Neural crest cell (in vitro differentiated cells): ENCODE measurements at regions not wholly inside any gene's neighbourhood (a gene's known extent, or its start where the extent isn't known, plus 50 kb on each side); places are given as distances from the start of the nearest gene placed in this dataset.
"Not testable (repeated sequence)": the region's sequence is repeated elsewhere in the genome, so short reads cannot be mapped to it uniquely, and the experiment has no call there.

Experiments used
- DNase-seq: peaks from one replicate; pipeline ENCODE4 v3.0.0; 2021; ENCODE audit warnings: low read depth, mixed read lengths, low spot score
- H3K27ac Mint-ChIP-seq: one replicate; pipeline ENCODE4 v1.8.0; 2021; ENCODE audit warnings: mild to moderate bottlenecking, mixed read lengths; ENCODE audit not compliant: unreplicated experiment
- H3K27me3 Mint-ChIP-seq: 2 replicates; pipeline ENCODE4 v1.8.0; 2021; ENCODE audit warnings: low read depth, mild to moderate bottlenecking, mixed read lengths
- H3K36me3 Mint-ChIP-seq: 2 replicates; pipeline ENCODE4 v1.8.0; 2021; ENCODE audit warnings: low read depth, mild to moderate bottlenecking, mixed read lengths
- H3K4me1 Mint-ChIP-seq: 2 replicates; pipeline ENCODE4 v1.8.0; 2021; ENCODE audit warnings: mixed read lengths
- H3K4me3 Mint-ChIP-seq: one replicate; pipeline ENCODE4 v1.8.0; 2021; ENCODE audit warnings: mild to moderate bottlenecking, mixed read lengths
- H3K9me3 Mint-ChIP-seq: 2 replicates; pipeline ENCODE4 v1.8.0; 2021; ENCODE audit warnings: mixed read lengths
- TF ChIP-seq, protein P1 (sequence below): fragments of 200-600 bp; sonication (generic); conservative IDR thresholded peaks from 2 replicates; pipeline ENCODE4 v1.5.0; 2021; ENCODE audit warnings: antibody characterized with exemption, mild to moderate bottlenecking

GRCh38 chr1:239112101-239112935 lies 274.1 kb upstream of the CHRM3 start:
- DNase-seq: no peak
- no peaks in the 10 kb centered on the region for H3K4me1 Mint-ChIP-seq
- TF ChIP-seq, protein P1, sequence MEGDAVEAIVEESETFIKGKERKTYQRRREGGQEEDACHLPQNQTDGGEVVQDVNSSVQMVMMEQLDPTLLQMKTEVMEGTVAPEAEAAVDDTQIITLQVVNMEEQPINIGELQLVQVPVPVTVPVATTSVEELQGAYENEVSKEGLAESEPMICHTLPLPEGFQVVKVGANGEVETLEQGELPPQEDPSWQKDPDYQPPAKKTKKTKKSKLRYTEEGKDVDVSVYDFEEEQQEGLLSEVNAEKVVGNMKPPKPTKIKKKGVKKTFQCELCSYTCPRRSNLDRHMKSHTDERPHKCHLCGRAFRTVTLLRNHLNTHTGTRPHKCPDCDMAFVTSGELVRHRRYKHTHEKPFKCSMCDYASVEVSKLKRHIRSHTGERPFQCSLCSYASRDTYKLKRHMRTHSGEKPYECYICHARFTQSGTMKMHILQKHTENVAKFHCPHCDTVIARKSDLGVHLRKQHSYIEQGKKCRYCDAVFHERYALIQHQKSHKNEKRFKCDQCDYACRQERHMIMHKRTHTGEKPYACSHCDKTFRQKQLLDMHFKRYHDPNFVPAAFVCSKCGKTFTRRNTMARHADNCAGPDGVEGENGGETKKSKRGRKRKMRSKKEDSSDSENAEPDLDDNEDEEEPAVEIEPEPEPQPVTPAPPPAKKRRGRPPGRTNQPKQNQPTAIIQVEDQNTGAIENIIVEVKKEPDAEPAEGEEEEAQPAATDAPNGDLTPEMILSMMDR: no peak
- no peak overlapping the region for H3K27ac Mint-ChIP-seq
- peaks cover 3% of the 10 kb centered on the region for H3K9me3 Mint-ChIP-seq
- no peaks in the 10 kb centered on the region for H3K36me3 Mint-ChIP-seq
- H3K27me3 Mint-ChIP-seq: no peaks in the 10 kb centered on the region
- no peak overlapping the region for H3K4me3 Mint-ChIP-seq

DNA sequence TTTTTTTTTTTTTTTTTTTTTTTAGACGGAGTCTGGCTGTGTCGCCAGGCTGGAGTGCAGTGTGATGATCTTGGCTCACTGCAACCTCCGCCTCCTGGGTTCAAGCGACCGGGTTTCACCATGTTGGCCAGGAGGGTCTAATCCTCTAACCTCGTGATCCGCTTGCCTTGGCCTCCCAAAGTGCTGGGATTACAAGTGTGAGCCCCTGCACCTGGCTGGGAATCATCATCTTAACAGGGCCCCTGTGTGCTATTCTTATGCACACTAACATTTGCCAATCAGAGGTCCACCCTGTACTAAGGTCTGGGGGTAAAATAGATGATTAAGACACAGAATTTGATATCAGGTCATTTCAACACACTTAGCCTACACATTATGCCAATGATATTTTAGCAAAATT lies 278.7 kb upstream of the CHRM3 start:
- H3K4me1 Mint-ChIP-seq: no peaks in the 10 kb centered on the region
- H3K27me3 Mint-ChIP-seq: no peaks in the 10 kb centered on the region
- TF ChIP-seq, protein P1: no peak
- no peak overlapping the region for H3K27ac Mint-ChIP-seq
- H3K9me3 Mint-ChIP-seq: peaks cover 3% of the 10 kb centered on the region
- H3K4me3 Mint-ChIP-seq: no peak overlapping the region
- no peaks in the 10 kb centered on the region for H3K36me3 Mint-ChIP-seq
- DNase-seq: no peak

DNA sequence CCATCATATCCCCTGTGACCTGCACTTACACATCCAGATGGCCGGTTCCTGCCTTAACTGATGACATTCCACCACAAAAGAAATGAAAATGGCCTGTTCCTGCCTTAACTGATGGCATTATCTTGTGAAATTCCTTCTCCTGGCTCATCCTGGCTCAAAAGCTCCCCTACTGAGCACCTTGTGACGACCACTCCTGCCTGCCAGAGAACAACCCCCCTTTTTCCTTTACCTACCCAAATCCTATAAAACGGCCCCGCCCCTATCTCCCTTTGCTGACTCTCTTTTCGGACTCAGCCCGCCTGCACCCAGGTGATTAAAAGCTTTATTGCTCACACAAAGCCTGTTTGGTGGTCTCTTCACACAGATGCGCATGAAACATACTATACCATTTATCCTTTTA lies 279.7 kb upstream of the CHRM3 start:
- not testable (repeated sequence) for H3K4me1 Mint-ChIP-seq, H3K9me3 Mint-ChIP-seq, H3K4me3 Mint-ChIP-seq, H3K27me3 Mint-ChIP-seq, H3K36me3 Mint-ChIP-seq, DNase-seq, H3K27ac Mint-ChIP-seq

GRCh38 chr1:239098400-239099037 lies 287.8 kb upstream of the CHRM3 start:
- Mint-ChIP-seq H3K9me3 (no peaks in the 10 kb centered on the region), H3K4me3 (no peak overlapping the region), H3K27ac (no peak overlapping the region), H3K36me3 (no peaks in the 10 kb centered on the region), H3K4me1 (no peaks in the 10 kb centered on the region), H3K27me3 (no peaks in the 10 kb centered on the region)
- TF ChIP-seq, protein P1: no peak
- no peak for DNase-seq

- H3K27ac Mint-ChIP-seq: no peak overlapping the region
- H3K4me3 Mint-ChIP-seq: no peak overlapping the region
- TF ChIP-seq, protein P1: no peak
- no peaks in the 10 kb centered on the region for H3K36me3 Mint-ChIP-seq
- no peaks in the 10 kb centered on the region for H3K4me1 Mint-ChIP-seq
- H3K9me3 Mint-ChIP-seq: no peaks in the 10 kb centered on the region
- DNase-seq: no peak
- H3K27me3 Mint-ChIP-seq: no peaks in the 10 kb centered on the region
These were observed 294.8 kb upstream of the CHRM3 start for GRCh38 chr1:239091537-239091936.

- no peak overlapping the region for H3K4me3 Mint-ChIP-seq
- H3K27ac Mint-ChIP-seq: no peak overlapping the region
- H3K9me3 Mint-ChIP-seq: peaks cover 10% of the 10 kb centered on the region
- H3K36me3 Mint-ChIP-seq: no peaks in the 10 kb centered on the region
- no peaks in the 10 kb centered on the region for H3K4me1 Mint-ChIP-seq
- no peak for DNase-seq
- TF ChIP-seq, protein P1: no peak
- H3K27me3 Mint-ChIP-seq: no peaks in the 10 kb centered on the region
These were observed 301.8 kb upstream of the CHRM3 start for GRCh38 chr1:239084459-239085080.

DNA sequence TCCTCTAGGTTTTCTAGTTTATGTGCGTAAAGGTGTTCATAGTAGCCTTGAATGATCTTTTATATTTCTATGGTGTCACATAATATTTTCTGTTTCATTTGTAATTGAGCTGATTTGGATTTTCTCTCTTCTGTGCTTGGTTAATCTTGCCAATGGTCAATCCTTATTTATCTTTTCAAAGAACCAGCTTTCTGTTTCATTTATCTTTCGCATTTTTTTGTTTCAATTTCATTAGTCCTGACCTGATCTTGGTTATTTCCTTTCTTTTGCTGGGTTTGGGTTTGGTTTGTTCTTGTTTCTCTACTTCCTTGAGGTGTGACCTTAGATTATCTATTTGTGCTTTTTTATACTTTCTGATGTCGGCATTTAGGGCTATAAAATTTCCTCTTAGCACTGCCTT lies 304.4 kb upstream of the CHRM3 start:
- H3K4me1 Mint-ChIP-seq, H3K27me3 Mint-ChIP-seq, H3K4me3 Mint-ChIP-seq, DNase-seq, H3K36me3 Mint-ChIP-seq, H3K27ac Mint-ChIP-seq: not testable (repeated sequence)
- H3K9me3 Mint-ChIP-seq: peaks cover 15% of the 10 kb centered on the region
